HEK293 (cell line): ENCODE measurements at regions not wholly inside any gene's neighbourhood (a gene's known extent, or its start where the extent isn't known, plus 50 kb on each side); places are given as distances from the start of the nearest gene placed in this dataset.

Experiments
- CTCF ChIP-seq: fragments of 450-650 bp; formaldehyde crosslinking; IDR thresholded peaks from 2 replicates; pipeline ENCODE4 v1.5.1; 2016; ENCODE audit warnings: missing biosample characterization, missing genetic modification characterization
- HOXA7 ChIP-seq: sonication (generic); formaldehyde crosslinking; IDR thresholded peaks from 2 replicates; pipeline ENCODE4 v1.8.1; 2022; ENCODE audit warnings: missing genetic modification reagents, borderline replicate concordance
- ZBTB10 ChIP-seq: fragments of 450-650 bp; formaldehyde crosslinking; IDR thresholded peaks from 2 replicates; pipeline ENCODE4 v1.5.1; 2016; ENCODE audit warnings: missing biosample characterization, missing genetic modification characterization
- ZBTB21 ChIP-seq: fragments of 450-650 bp; formaldehyde crosslinking; IDR thresholded peaks from 2 replicates; pipeline ENCODE4 v1.5.1; 2017; ENCODE audit warnings: missing biosample characterization, missing genetic modification characterization
- ZEB2 ChIP-seq: fragments of 450-650 bp; formaldehyde crosslinking; IDR thresholded peaks from 2 replicates; pipeline ENCODE4 v1.5.1; 2016; ENCODE audit warnings: missing biosample characterization, missing genetic modification characterization
- ZNF133 ChIP-seq: fragments of 450-650 bp; formaldehyde crosslinking; IDR thresholded peaks from 2 replicates; pipeline ENCODE4 v1.5.1; 2016; ENCODE audit warnings: missing biosample characterization, missing genetic modification characterization
- ZNF184 ChIP-seq: fragments of 450-650 bp; IDR thresholded peaks from 2 replicates; pipeline ENCODE4 v1.5.1; 2018; ENCODE audit warnings: missing biosample characterization, mild to moderate bottlenecking, missing genetic modification characterization
- ZNF292 ChIP-seq: fragments of 450-650 bp; formaldehyde crosslinking; IDR thresholded peaks from 2 replicates; pipeline ENCODE4 v1.5.1; 2016; ENCODE audit warnings: low read depth, missing biosample characterization, missing genetic modification characterization, borderline replicate concordance
- ZNF521 ChIP-seq: fragments of 450-650 bp; formaldehyde crosslinking; IDR thresholded peaks from 2 replicates; pipeline ENCODE4 v1.5.1; 2017; ENCODE audit warnings: missing biosample characterization, mild to moderate bottlenecking, missing genetic modification characterization
- ZNF629 ChIP-seq: fragments of 450-650 bp; formaldehyde crosslinking; IDR thresholded peaks from 2 replicates; pipeline ENCODE4 v1.5.1; 2017; ENCODE audit warnings: missing biosample characterization, missing genetic modification characterization
- TF ChIP-seq, protein P1 (sequence below): fragments of 450-650 bp; formaldehyde crosslinking; IDR thresholded peaks from 2 replicates; pipeline ENCODE4 v1.5.1; 2016; ENCODE audit warnings: missing biosample characterization, missing genetic modification characterization
- TF ChIP-seq, protein P2 (sequence below): fragments of 450-650 bp; formaldehyde crosslinking; IDR thresholded peaks from 2 replicates; pipeline ENCODE4 v1.5.1; 2017; ENCODE audit warnings: missing biosample characterization, missing genetic modification characterization
- TF ChIP-seq, protein P3 (sequence below): fragments of 450-650 bp; formaldehyde crosslinking; IDR thresholded peaks from 2 replicates; pipeline ENCODE4 v1.5.1; 2016; ENCODE audit warnings: missing biosample characterization, missing genetic modification characterization
- TF ChIP-seq, protein P4 (sequence below): fragments of 450-650 bp; formaldehyde crosslinking; IDR thresholded peaks from 2 replicates; pipeline ENCODE4 v1.5.1; 2016; ENCODE audit warnings: missing biosample characterization, missing genetic modification characterization, borderline replicate concordance

DNA sequence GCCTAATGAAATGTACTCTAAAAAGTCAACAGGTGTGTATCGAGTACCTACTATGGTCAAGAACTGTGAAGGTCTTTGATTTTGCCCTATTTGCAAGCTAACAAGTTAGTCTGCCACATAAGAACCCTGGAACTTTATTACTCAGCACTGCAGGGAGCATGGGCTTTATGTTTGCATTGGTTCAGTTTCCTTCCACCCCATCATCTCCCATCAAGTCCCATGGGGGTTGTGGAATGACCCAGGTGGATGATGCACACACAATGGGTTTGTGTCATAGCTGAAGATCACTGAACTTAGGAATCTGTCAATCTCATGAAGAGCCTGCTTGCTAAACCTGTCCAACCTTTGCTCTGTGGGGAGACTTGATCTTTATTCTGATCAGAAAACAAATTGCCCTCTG is 265.5 kb downstream of the RPRM start:
- TF ChIP-seq ZEB2 (tag by site-specific recombination) (no peak), ZNF629 (no peak), ZNF184 (tag by site-specific recombination) (no peak), CTCF (tag by site-specific recombination) (no peak), ZNF133 (tag by site-specific recombination) (no peak), ZBTB21 (tag by site-specific recombination) (no peak), HOXA7 (CRISPR knock-in tag) (no peak), ZNF521 (tag by site-specific recombination) (no peak), ZBTB10 (tag by site-specific recombination) (no peak), ZNF292 (tag by site-specific recombination) (no peak)
- TF ChIP-seq, protein P1, sequence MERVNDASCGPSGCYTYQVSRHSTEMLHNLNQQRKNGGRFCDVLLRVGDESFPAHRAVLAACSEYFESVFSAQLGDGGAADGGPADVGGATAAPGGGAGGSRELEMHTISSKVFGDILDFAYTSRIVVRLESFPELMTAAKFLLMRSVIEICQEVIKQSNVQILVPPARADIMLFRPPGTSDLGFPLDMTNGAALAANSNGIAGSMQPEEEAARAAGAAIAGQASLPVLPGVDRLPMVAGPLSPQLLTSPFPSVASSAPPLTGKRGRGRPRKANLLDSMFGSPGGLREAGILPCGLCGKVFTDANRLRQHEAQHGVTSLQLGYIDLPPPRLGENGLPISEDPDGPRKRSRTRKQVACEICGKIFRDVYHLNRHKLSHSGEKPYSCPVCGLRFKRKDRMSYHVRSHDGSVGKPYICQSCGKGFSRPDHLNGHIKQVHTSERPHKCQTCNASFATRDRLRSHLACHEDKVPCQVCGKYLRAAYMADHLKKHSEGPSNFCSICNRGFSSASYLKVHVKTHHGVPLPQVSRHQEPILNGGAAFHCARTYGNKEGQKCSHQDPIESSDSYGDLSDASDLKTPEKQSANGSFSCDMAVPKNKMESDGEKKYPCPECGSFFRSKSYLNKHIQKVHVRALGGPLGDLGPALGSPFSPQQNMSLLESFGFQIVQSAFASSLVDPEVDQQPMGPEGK (tag by site-specific recombination) = no peak
- TF ChIP-seq, protein P2, sequence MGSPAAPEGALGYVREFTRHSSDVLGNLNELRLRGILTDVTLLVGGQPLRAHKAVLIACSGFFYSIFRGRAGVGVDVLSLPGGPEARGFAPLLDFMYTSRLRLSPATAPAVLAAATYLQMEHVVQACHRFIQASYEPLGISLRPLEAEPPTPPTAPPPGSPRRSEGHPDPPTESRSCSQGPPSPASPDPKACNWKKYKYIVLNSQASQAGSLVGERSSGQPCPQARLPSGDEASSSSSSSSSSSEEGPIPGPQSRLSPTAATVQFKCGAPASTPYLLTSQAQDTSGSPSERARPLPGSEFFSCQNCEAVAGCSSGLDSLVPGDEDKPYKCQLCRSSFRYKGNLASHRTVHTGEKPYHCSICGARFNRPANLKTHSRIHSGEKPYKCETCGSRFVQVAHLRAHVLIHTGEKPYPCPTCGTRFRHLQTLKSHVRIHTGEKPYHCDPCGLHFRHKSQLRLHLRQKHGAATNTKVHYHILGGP (tag by site-specific recombination) = no peak
- TF ChIP-seq, protein P3, sequence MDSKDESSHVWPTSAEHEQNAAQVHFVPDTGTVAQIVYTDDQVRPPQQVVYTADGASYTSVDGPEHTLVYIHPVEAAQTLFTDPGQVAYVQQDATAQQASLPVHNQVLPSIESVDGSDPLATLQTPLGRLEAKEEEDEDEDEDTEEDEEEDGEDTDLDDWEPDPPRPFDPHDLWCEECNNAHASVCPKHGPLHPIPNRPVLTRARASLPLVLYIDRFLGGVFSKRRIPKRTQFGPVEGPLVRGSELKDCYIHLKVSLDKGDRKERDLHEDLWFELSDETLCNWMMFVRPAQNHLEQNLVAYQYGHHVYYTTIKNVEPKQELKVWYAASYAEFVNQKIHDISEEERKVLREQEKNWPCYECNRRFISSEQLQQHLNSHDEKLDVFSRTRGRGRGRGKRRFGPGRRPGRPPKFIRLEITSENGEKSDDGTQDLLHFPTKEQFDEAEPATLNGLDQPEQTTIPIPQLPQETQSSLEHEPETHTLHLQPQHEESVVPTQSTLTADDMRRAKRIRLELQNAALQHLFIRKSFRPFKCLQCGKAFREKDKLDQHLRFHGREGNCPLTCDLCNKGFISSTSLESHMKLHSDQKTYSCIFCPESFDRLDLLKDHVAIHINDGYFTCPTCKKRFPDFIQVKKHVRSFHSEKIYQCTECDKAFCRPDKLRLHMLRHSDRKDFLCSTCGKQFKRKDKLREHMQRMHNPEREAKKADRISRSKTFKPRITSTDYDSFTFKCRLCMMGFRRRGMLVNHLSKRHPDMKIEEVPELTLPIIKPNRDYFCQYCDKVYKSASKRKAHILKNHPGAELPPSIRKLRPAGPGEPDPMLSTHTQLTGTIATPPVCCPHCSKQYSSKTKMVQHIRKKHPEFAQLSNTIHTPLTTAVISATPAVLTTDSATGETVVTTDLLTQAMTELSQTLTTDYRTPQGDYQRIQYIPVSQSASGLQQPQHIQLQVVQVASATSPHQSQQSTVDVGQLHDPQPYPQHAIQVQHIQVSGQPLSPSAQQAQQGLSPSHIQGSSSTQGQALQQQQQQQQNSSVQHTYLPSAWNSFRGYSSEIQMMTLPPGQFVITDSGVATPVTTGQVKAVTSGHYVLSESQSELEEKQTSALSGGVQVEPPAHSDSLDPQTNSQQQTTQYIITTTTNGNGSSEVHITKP = no peak
- TF ChIP-seq, protein P4, sequence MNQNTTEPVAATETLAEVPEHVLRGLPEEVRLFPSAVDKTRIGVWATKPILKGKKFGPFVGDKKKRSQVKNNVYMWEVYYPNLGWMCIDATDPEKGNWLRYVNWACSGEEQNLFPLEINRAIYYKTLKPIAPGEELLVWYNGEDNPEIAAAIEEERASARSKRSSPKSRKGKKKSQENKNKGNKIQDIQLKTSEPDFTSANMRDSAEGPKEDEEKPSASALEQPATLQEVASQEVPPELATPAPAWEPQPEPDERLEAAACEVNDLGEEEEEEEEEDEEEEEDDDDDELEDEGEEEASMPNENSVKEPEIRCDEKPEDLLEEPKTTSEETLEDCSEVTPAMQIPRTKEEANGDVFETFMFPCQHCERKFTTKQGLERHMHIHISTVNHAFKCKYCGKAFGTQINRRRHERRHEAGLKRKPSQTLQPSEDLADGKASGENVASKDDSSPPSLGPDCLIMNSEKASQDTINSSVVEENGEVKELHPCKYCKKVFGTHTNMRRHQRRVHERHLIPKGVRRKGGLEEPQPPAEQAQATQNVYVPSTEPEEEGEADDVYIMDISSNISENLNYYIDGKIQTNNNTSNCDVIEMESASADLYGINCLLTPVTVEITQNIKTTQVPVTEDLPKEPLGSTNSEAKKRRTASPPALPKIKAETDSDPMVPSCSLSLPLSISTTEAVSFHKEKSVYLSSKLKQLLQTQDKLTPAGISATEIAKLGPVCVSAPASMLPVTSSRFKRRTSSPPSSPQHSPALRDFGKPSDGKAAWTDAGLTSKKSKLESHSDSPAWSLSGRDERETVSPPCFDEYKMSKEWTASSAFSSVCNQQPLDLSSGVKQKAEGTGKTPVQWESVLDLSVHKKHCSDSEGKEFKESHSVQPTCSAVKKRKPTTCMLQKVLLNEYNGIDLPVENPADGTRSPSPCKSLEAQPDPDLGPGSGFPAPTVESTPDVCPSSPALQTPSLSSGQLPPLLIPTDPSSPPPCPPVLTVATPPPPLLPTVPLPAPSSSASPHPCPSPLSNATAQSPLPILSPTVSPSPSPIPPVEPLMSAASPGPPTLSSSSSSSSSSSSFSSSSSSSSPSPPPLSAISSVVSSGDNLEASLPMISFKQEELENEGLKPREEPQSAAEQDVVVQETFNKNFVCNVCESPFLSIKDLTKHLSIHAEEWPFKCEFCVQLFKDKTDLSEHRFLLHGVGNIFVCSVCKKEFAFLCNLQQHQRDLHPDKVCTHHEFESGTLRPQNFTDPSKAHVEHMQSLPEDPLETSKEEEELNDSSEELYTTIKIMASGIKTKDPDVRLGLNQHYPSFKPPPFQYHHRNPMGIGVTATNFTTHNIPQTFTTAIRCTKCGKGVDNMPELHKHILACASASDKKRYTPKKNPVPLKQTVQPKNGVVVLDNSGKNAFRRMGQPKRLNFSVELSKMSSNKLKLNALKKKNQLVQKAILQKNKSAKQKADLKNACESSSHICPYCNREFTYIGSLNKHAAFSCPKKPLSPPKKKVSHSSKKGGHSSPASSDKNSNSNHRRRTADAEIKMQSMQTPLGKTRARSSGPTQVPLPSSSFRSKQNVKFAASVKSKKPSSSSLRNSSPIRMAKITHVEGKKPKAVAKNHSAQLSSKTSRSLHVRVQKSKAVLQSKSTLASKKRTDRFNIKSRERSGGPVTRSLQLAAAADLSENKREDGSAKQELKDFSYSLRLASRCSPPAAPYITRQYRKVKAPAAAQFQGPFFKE (tag by site-specific recombination) = no peak
